ENCODE measurements at regions not wholly inside any gene's neighbourhood (a gene's known extent, or its start where the extent isn't known, plus 50 kb on each side); places are given as distances from the start of the nearest gene placed in this dataset.

DNA sequence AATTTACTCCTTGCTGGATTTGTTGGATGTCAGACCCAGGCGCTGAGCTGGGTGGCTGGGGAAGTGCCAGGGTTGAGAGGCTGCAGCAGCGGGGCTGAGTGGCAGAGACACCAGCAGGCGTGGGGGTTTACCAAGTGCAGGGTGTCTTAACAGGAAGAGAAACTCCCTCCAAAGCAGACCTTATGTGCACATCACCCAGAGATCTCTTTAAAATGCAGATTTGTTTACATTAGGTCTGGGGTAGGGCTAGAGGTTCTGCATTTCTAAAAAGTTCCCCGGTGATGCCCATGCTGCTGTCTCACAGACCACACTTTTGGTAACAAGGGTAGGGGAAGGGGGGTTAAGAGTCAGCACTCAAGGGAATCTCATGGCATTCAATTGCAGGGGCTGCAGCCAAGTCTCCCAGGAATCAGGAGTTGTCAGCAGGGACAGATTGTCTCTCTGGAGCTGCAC, 80.7 kb upstream of the OLFM4 start:
- Histone ChIP-seq H3K79me2 (ENCODE audit: insufficient read depth, low read length) (no peaks in the 10 kb centered on the region), H3K36me3 (replicated peaks in 1 of 2; ENCODE audit: control insufficient read depth in 1 of 2, insufficient read depth in 2 of 2, low read length in 2 of 2) (no peaks in the 10 kb centered on the region), H3K9me3 (ENCODE audit: low read length) (no peaks in the 10 kb centered on the region), H3K27me3 (ENCODE audit: control insufficient read depth in 1 of 2, insufficient read depth in 2 of 2, low read length in 2 of 2) (no peaks in the 10 kb centered on the region), H2AFZ (ENCODE audit: low read length) (no peak overlapping the region), H3K9ac (ENCODE audit: insufficient read depth, low read depth, low read length) (no peak overlapping the region), H3K27ac (ENCODE audit: extremely low read length, insufficient read depth, low read length) (no peak overlapping the region), H4K20me1 (ENCODE audit: insufficient read depth, low read length) (no peaks in the 10 kb centered on the region), H3K4me3 (replicated peaks in 1 of 3; ENCODE audit: insufficient read depth in 1 of 3, low read depth in 2 of 3, low read length in 3 of 3) (no peak overlapping the region), H3K4me1 (ENCODE audit: insufficient read depth, low read length) (no peaks in the 10 kb centered on the region), H3K4me2 (ENCODE audit: low read depth, low read length) (no peak overlapping the region)
- ATAC-seq (no peak), DNase-seq (ENCODE audit: low spot score) (no peak), FAIRE-seq (no peak)
- BruUV-seq (replicated peaks), result no TSS peak
- CTCF ChIA-PET (ENCODE audit: low intra/inter-chr PET ratio, low total read pairs), result no interaction called here
- WGBS (ENCODE audit: low lambda C conversion rate), result 24% methylated on average over 2 of the region's 4 CpGs
- in situ Hi-C loops (cut with HindIII; ENCODE audit: extremely low pct_ligation_motif_present, low pct_unique_long_range_greater_than_20kb) (no loop called here), intact Hi-C loops (cut with micrococcal nuclease; ENCODE audit: unreplicated experiment) (no loop called here)
- TF ChIP-seq GABPA (IDR thresholded peaks at IDR 0.05; ENCODE audit: low read depth, low read length), result no peak
- TF ChIP-seq GABPA (CRISPR knock-in tag; IDR thresholded peaks at IDR 0.05; ENCODE audit: low read depth), result no peak
- TF ChIP-seq POLR2A (IDR thresholded peaks at IDR 0.05; ENCODE audit: insufficient read depth in 1 of 2, low read depth in 2 of 2, low read length in 2 of 2), result no peak
- no peak for TF ChIP-seq STAT5B (CRISPR knock-in tag; IDR thresholded peaks at IDR 0.05)
- TF ChIP-seq XBP1 (CRISPR knock-in tag; IDR thresholded peaks at IDR 0.05), result no peak
- no peak for TF ChIP-seq MAFF (IDR thresholded peaks at IDR 0.05; ENCODE audit: low read depth, low read length)
- TF ChIP-seq, protein P1, sequence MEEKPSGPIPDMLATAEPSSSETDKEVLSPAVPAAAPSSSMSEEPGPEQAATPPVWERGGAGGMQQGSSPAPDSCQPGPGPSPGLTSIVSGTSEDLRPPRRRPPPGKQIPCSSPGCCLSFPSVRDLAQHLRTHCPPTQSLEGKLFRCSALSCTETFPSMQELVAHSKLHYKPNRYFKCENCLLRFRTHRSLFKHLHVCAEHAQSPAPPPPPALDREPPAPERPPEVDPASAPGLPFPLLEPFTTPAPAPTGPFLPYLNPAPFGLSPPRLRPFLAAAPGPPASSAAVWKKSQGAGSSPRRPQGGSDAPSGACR (CRISPR knock-in tag; IDR thresholded peaks at IDR 0.05), result no peak
- no peak for TF ChIP-seq ZNF510 (CRISPR knock-in tag; IDR thresholded peaks at IDR 0.05; ENCODE audit: low read depth)
- TF ChIP-seq SALL2 (CRISPR knock-in tag; IDR thresholded peaks at IDR 0.05), result no peak
- TF ChIP-seq ZKSCAN1 (IDR thresholded peaks at IDR 0.05; ENCODE audit: low read length), result no peak
- no peak for TF ChIP-seq HDAC2 (CRISPR knock-in tag; IDR thresholded peaks at IDR 0.05)
- no peak for TF ChIP-seq SYNCRIP (IDR thresholded peaks at IDR 0.05; ENCODE audit: insufficient read depth, low read depth, low read length)
- no peak for TF ChIP-seq GLI4 (CRISPR knock-in tag; IDR thresholded peaks at IDR 0.05; ENCODE audit: borderline replicate concordance)
- no peak for TF ChIP-seq ARNTL (CRISPR knock-in tag; IDR thresholded peaks at IDR 0.05)
- TF ChIP-seq RFXAP (CRISPR knock-in tag; IDR thresholded peaks at IDR 0.05; ENCODE audit: borderline replicate concordance), result no peak
- TF ChIP-seq, protein P2, sequence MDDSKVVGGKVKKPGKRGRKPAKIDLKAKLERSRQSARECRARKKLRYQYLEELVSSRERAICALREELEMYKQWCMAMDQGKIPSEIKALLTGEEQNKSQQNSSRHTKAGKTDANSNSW (CRISPR knock-in tag; IDR thresholded peaks at IDR 0.05; ENCODE audit: borderline replicate concordance), result no peak
- POLR2A ChIA-PET, result no interaction called here

All from HepG2 (cell line).